Iris pigment epithelial cell (primary cell): ENCODE measurements at regions not wholly inside any gene's neighbourhood (a gene's known extent, or its start where the extent isn't known, plus 50 kb on each side); places are given as distances from the start of the nearest gene placed in this dataset.
"Not testable (repeated sequence)": the region's sequence is repeated elsewhere in the genome, so short reads cannot be mapped to it uniquely, and the experiment has no call there.

Source experiments
- DNase-seq: peaks from one replicate; pipeline ENCODE4 v3.0.0-alpha.2; 2011; ENCODE audit warnings: low read depth

- DNase-seq: no peak
Measured at GRCh38 chr13:22837980-22838647, 342.7 kb upstream of the SGCG start.

DNA sequence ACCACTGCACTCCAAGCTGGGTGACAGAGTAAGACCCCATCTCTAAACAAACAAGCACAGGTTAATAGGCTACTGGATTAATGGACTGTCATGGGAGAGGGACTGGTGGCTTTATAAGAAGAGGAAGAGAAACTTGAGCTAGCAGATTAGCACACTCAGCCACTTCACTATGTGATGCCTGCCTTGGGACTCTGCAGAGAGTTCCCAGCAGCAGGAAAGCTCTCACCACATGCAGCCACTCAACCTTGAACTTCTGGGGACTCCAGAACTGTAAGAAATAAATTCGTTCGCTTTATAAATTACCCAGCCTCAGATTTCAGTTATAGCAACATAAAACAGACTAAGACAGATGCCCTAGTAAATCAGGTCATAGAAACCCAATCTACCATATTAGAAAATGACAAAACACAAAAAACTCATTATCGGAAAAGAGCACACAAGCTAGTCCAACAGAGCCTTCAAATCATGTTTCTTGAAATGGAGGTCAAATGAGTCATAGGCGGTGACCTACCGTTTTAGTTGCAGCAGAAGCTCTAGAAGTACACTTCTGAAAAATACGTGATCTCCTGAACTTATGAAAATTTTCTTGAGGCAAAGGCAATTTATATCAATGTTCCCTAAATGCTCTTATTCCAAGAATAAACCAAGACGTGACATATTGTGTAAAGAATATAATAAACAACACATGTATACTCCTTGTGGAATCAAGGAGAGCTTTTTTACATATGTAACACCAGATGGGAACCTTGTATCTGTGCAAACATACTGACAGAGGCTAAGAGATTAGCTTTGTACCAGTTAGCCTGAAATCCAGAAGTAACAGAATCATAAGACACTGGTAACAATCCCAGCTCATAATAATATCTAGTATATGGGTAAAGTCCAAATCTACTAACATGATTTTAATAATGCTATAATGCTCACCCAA, 340.9 kb upstream of the SGCG start:
- no peak for DNase-seq

GRCh38 chr13:22846551-22846950, 334.2 kb upstream of the SGCG start:
- no peak for DNase-seq

DNA sequence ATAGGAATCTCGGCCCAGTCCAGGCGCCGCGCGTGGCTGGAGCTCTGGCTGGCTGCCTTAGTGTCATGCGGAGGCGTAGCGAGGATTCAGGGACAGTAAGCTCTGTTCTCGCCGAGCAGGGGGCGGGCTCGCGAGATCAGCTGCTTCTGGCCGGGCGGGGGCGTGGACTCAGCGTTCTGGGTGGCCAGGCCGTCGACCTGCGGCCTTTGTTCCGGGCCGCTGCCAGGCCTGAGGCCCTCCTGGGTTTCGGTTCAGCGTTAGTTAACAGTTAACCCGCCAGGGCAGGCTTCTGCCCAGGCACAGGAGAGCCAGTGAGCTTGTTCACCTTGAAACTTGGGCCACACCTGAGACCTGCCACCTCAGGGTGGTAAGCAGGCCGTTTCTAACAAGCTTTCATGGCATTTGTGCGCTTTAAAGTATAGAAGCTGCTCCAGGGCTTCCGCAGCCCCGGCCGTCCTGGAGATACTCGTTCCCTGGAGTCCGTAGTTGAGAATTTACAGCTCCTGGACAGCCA, 332.2 kb upstream of the SGCG start:
- DNase-seq: no peak

DNA sequence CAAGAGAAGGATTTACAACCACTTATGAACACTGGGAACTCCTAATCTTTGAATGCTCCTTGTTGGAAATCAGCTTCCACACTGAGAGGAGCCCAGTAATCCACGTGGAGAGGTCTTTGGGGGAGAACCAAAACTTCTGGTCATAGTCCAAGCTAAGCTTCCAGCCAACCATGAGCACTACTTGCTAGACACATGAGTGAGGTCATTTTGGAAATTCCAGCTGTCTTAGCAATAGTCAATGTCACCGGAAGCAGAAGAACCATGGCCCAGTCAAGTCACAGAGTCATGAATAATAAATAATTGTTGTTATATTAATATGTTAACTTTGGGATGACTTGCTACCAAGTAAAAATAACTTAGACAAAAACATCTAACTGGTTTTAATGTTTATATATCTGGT, 324.9 kb upstream of the SGCG start:
- no peak for DNase-seq

- not testable (repeated sequence) for DNase-seq
Measured at GRCh38 chr13:22858980-22859379, 321.8 kb upstream of the SGCG start.

DNA sequence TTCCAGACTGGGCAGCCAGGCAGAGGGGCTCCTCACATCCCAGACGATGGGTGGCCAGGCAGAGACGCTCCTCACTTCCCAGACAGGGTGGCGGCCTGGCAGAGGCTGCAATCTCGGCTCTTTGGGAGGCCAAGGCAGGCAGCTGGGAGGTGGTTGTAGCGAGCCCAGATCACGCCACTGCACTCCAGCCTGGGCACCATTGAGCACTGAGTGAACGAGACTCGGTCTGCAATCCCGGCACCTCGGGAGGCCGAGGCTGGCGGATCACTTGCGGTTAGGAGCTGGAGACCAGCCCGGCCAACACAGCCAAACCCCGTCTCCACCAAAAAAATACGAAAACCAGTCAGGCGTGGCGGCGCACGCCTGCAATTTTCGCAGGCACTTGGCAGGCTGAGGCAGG, 321.4 kb upstream of the SGCG start:
- DNase-seq: not testable (repeated sequence)

DNA sequence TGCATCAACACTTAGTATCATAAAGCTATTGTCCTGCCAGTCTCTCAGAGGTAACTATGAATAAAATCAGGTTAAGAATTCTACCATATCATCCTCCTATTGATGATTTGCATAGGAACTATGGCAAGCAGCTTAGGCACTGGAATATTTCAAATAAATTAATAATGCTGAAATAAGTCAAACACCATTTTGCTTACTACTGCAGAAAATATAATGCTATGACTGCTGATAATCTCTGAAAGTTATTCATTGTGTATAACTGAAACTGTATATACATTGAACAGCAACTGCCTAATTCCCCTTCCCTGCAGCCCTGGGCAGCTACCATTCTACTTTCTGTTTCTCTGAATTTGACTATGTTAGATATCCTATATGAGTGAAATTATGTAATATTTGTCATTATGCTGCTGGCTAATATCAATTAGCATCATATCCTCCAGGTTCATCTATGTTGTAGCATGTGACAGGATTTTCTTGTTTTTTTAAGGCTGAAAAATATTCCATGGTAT, 318.8 kb upstream of the SGCG start:
- DNase-seq: no peak

DNA sequence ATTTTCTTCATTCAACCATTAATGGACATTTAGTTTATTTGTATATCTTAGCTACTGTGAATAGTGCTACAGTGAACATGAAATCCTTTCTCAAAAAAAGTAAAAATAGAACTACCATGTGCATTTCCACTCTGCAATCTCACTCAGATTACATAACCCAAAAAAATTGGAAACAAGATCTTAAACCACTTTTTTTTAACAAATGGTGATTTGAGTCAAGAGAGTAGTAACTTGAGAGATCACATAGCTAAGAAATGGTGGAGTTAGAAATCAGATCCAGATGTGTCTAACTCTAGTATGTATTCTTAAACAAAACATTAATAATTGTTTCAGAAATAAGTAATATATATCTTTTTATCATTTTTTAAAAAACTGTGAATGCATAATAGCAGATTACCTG, 318.3 kb upstream of the SGCG start:
- DNase-seq: no peak

- DNase-seq: no peak
Measured at GRCh38 chr13:22866221-22866620, 314.6 kb upstream of the SGCG start.

GRCh38 chr13:22871231-22871630, 309.5 kb upstream of the SGCG start:
- DNase-seq: no peak

GRCh38 chr13:22874839-22875238, 305.9 kb upstream of the SGCG start:
- no peak for DNase-seq

GRCh38 chr13:22877421-22877820, 303.4 kb upstream of the SGCG start:
- DNase-seq: no peak

- no peak for DNase-seq
Measured at GRCh38 chr13:22880741-22881720, 299.7 kb upstream of the SGCG start.

DNA sequence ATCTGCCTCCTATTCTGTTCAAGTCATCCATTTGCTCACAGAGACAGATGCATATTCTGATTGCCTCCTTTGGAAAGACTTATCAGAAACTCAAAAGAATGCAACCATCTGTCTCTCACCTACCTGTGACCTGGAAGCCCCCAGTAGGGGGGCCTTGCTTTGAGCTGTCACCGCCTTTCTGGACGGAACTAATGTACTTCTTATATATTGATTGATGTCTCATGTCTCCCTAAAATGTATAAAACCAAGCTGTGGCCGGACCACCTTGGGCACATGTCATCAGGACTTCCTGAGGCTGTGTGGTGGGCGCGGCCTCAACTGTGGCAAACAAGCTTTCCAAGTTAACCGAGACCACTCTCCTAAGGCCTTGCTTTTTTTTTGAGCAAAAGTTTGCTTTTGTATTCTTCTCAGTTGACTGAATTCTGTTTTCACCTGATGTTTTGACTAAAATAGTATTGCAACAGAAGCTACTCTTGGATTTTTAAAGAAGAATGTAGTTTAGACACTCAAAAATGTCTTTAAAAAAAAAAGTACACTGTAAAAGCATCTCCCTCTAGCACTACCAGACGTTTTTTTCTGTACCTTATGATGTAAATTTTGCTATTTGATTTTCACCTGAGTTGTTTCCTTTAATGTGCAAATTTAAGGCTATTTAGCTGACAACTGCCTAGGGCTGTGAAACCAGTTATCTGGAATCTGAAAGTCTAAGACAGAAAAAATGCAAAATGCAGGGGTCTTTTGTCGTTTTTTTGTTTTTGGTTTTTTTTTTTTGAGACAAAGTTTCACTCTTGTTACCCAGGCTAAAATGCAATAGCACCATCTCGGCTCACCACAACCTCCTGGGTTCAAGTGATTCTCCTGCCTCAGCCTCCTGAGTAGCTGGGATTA, 298.8 kb upstream of the SGCG start:
- DNase-seq: not testable (repeated sequence)

DNA sequence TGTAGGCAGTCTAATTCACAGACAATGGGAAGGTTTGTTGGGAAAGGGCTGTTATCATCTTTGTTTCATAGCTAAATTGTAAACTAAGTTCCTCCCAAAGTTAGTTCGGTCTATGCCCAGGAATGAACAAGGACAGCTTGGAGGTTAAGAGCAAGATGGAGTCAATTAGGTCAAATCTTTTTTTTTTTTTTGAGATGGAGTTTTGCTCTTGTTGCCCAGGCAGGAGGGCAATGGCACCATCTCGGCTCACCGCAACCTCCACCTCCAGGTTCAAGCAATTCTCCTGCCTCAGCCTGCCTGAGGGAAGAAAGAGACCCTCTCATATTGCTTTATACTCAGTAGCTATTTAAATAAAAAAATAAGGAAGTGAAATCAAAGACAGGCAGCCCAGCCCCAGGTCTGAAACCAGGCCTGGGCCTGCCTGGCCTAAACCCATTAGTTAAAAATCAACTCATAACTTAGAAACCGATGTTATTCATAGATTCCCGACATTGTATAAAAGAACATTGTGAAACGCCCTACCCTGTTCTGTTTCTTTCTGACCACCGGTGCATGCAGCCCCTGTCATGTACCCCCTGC, 297.4 kb upstream of the SGCG start:
- DNase-seq: no peak

GRCh38 chr13:22883956-22884355, 296.8 kb upstream of the SGCG start:
- no peak for DNase-seq

DNA sequence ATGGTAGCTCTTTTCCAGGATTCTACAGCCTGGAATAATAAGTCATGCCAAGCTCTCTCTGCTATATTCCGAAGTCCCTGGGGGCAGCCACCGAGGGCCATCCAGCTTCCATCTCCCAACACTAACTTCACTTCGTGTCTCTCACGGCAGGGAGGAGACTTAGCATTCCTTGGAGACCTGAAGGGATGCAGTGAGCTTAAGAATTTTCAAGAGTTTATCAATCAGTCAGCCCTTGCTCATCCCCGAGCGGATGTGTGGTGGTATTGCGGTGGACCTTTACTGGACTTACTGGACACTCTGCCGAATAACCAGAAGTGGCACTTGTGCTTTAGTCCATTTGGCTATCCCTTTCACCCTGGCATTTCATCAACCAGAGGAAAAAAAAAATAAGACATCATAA, 294.7 kb upstream of the SGCG start:
- peak; percentile 1 for DNase-seq

DNA sequence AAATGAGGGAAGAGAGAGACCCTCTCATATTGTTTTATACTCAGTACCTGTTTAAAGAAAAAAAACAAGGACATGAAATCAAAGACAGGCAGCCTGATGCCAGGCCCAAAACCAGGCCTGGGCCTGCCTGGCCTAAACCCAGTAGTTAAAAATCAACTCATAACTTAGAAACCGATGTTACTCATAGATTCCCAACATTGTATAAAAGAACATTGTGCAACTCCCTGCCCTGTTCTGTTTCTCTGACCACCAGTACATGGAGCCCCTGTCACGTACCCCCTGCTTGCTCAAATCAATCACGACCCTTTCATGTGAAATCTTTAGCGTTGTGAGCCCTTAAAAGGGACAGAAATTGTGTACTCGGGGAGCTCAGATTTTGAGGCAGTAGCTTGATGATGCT, 291.4 kb upstream of the SGCG start:
- not testable (repeated sequence) for DNase-seq

DNA sequence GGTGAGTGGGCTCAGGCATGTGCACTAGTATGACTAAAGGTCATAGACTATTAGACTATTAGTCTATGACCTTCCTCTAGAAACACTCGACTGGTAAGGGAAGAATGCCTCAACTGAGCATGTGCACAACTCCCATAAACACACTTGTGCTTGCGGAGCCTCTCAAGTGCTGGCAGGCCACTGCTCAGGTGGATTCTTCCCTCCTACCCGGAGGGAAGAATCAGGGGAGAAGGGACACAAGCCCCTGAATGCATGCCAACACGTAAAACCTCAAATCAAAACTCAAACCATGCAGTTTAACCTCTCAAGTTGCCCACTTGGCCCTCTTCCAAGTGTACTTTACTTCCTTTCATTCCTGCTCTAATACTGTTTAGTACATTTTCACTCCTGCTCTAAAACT, 287.6 kb upstream of the SGCG start:
- no peak for DNase-seq
